Bronchial epithelial cell (primary cell): ENCODE measurements at regions not wholly inside any gene's neighbourhood (a gene's known extent, or its start where the extent isn't known, plus 50 kb on each side); places are given as distances from the start of the nearest gene placed in this dataset.

Experiments
- DNase-seq: peaks from one replicate; pipeline ENCODE4 v3.0.0-alpha.2; 2010; ENCODE audit warnings: low read depth
- FAIRE-seq: peaks from 2 replicates; lab custom pipeline; 2011; peaks lifted over from hg19 to GRCh38; lab: Jason Lieb, UNC
- H3K27me3 ChIP-seq: 2 replicates; pipeline ENCODE4 v1.5.1; 2011; ENCODE audit warnings: low read length; ENCODE audit not compliant: control insufficient read depth, insufficient read depth
- H3K36me3 ChIP-seq: 2 replicates; pipeline ENCODE4 v1.5.1; 2011; ENCODE audit warnings: low read length; ENCODE audit not compliant: control insufficient read depth, insufficient read depth
- H3K4me3 ChIP-seq: 2 replicates; pipeline ENCODE4 v1.5.1; 2011; ENCODE audit warnings: mild to moderate bottlenecking, low read depth, low read length, control low read depth
- TF ChIP-seq, protein P1 (sequence below): IDR thresholded peaks from 2 replicates; pipeline ENCODE4 v1.5.1; 2011; ENCODE audit warnings: mild to moderate bottlenecking, moderate library complexity, low read length, control low read depth, inconsistent platforms; ENCODE audit not compliant: insufficient read depth, severe bottlenecking

DNA sequence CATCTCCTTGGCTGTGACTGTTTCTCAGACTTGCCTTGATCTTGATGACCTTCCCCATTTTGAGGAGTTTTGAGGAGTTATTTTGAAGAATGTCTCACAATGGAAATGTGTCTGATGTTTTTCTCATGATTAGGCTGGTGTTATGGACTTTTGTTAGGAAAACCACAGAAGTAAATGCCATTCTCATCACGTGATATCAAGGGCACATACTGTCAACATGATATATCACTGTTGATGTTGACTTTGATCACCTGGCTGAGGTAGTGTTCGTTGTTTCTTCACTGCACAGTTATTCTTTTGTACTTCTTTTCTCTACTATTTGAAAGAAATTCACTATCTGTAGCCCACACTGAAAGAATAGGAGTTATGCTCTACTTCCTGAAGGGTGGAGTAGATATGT, 194.7 kb upstream of the MPHOSPH6 start:
- H3K27me3 ChIP-seq = peaks cover 4% of the 10 kb centered on the region
- H3K36me3 ChIP-seq = no peaks in the 10 kb centered on the region
- DNase-seq = no peak
- no peak overlapping the region for H3K4me3 ChIP-seq
- FAIRE-seq = no peak
- TF ChIP-seq, protein P1, sequence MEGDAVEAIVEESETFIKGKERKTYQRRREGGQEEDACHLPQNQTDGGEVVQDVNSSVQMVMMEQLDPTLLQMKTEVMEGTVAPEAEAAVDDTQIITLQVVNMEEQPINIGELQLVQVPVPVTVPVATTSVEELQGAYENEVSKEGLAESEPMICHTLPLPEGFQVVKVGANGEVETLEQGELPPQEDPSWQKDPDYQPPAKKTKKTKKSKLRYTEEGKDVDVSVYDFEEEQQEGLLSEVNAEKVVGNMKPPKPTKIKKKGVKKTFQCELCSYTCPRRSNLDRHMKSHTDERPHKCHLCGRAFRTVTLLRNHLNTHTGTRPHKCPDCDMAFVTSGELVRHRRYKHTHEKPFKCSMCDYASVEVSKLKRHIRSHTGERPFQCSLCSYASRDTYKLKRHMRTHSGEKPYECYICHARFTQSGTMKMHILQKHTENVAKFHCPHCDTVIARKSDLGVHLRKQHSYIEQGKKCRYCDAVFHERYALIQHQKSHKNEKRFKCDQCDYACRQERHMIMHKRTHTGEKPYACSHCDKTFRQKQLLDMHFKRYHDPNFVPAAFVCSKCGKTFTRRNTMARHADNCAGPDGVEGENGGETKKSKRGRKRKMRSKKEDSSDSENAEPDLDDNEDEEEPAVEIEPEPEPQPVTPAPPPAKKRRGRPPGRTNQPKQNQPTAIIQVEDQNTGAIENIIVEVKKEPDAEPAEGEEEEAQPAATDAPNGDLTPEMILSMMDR = no peak

DNA sequence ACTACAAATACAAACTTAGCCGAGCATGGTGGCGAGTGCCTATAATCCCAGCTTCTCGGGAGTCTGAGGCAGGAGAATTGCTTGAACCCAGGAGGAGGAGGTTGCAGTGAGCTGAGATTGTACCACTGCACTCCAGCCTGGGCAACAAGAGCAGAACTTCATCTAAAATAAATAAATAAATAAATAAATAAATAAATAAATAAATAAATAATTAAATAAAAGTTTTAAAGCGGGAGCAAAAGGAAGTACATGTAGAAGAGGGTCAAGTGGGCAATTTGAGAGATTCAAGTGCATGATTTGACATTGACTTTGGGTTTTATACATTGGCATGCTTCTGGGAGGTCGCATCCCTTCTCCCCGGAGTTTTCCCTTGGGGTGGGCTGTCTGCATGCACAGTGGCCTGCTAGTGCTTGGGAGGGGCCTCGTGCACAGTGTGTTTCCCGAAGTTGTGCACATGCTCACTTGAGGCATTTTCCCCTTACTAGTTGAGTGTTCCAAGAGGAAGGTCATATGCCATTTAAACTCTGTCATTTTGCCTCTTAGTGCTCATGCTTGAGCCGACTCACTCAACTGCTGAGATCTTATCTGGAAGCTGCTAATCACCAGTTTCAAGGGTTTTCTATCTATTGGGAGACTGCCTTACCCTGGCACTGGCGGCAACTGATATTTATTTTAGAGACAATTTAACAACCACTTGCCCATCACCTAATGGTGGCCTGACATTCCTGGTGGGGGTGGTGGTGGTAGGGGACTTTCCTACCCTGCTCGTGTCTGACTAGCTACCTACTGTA, 193.2 kb upstream of the MPHOSPH6 start:
- TF ChIP-seq, protein P1 = no peak
- no peak for DNase-seq
- H3K4me3 ChIP-seq = no peak overlapping the region
- FAIRE-seq = no peak
- H3K36me3 ChIP-seq = no peaks in the 10 kb centered on the region
- peaks cover 2% of the 10 kb centered on the region for H3K27me3 ChIP-seq

DNA sequence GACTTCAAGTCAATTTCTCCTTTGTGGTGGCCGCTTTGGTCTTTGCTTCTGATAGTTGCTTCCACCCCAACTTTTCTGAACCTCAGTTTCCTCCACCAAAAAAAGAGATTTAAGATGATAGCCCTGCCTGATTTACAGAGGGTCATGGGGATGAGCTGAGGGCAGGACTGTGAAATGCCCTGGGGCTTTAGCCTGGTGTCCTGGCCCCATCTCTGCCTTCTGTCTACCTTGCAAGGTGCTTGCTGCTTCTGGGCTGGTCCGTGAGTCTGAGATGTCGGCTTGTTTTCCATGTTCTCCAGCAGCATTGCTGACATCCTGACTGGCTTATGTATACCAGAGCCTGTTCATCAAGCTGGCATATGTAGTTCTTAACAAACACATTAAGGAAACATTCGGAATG, 191.9 kb upstream of the MPHOSPH6 start:
- no peak overlapping the region for H3K4me3 ChIP-seq
- TF ChIP-seq, protein P1 = no peak
- FAIRE-seq (no peak), DNase-seq (no peak)
- H3K27me3 ChIP-seq = peaks cover 2% of the 10 kb centered on the region
- no peaks in the 10 kb centered on the region for H3K36me3 ChIP-seq

DNA sequence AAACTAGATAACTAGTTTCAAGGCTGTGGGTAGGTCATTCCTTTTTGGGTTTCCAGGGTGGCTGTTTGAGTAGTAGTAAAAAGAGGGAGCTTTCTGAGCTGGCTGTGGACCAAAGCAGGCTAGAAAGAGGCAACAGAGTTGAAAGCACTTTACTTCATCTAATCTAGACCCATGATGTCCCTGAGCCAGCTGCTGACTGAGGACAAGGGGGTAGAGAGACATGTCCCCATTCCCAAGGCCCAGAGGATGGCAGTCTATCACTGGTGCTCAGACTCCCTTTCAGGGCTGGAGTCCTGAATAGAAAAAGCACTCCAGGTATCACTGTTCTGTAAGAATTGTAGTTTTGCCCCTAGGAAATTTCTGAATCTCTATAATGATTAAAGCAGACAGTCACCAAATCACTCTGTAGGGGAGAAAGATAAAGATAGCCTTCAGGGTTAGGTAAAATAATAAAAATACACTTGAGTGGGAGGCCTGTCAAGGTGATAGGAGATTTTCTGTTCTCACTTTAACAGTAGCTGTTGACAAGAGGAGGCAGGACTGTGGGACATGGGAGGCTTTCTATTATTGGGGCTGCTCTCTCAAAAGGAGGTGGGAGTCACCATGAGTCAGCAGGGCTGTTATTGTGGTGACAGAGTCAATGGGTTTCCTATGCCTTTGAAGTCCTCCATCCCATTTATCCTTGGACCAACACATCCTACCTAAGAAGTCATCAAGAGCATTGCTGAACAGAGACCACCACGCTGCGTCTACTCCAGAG, 190.2 kb upstream of the MPHOSPH6 start:
- H3K27me3 ChIP-seq = peaks cover 2% of the 10 kb centered on the region
- no peak overlapping the region for H3K4me3 ChIP-seq
- DNase-seq (no peak), FAIRE-seq (no peak)
- no peaks in the 10 kb centered on the region for H3K36me3 ChIP-seq
- TF ChIP-seq, protein P1 = no peak

DNA sequence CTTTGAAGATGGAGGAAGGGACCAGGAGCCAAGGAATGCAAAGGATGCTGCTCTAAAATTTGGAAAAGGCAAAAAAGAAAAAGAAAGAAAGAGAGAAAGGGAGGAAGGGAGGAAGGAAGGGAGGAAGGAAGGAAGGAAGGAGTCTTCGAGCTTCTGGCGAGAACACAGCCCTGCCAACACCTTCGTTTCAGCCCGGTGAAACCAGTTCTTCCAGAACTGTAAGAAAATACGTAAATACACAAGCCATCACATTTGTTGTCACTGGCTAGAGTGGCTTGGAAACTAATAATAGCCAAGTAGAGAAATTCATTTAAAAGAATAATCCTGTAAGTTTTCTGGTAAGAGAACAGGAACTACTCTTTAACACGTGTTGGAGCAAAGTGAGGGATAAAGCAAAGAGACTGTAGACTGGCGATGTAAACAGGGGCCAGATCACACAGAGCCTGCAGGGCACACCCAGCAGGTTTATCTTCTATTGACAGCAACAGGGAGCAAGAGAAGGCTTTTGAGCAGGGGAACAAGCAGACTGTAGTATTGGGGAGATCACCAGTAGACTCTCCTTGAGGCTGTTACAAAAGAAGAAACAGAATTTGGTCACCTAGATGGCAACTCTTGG, 188.7 kb upstream of the MPHOSPH6 start:
- no peak overlapping the region for H3K4me3 ChIP-seq
- TF ChIP-seq, protein P1 = no peak
- no peak for FAIRE-seq

More for the DNA sequence above, 188.7 kb upstream of the MPHOSPH6 start:
- peak; percentile 21 for DNase-seq
- Histone ChIP-seq H3K27me3 (peaks cover 2% of the 10 kb centered on the region), H3K36me3 (no peaks in the 10 kb centered on the region)
